ENCODE measurements at regions not wholly inside any gene's neighbourhood (a gene's known extent, or its start where the extent isn't known, plus 50 kb on each side); places are given as distances from the start of the nearest gene placed in this dataset.
"Not testable (repeated sequence)": the region's sequence is repeated elsewhere in the genome, so short reads cannot be mapped to it uniquely, and the experiment has no call there.

GRCh38 chr17:52606098-52606497 lies 447.6 kb upstream of the CA10 start:
- CTCF ChIA-PET, result no interaction called here
- POLR2A ChIA-PET, result no interaction called here
- H3K4me1 ChIP-seq (ENCODE audit: control extremely low read depth in 1 of 4, control insufficient read depth in 4 of 4, insufficient read depth in 4 of 4, low read length in 3 of 4), result no peaks in the 10 kb centered on the region
- no CpG with 5 or more reads among the region's 2 CpGs for WGBS (ENCODE audit: insufficient coverage)
- no peak for DNase-seq
- no peak overlapping the region for H3K4me3 ChIP-seq (ENCODE audit: control insufficient read depth in 1 of 7, extremely low read depth in 1 of 7, insufficient read depth in 4 of 7, low read depth in 2 of 7, low read length in 6 of 7)
- H3K27me3 ChIP-seq (replicated peaks in 2 of 5; ENCODE audit: control insufficient read depth in 4 of 5, insufficient read depth in 5 of 5, low read length in 4 of 5), result no peaks in the 10 kb centered on the region
- no peaks in the 10 kb centered on the region for H3K36me3 ChIP-seq (ENCODE audit: control insufficient read depth in 4 of 4, insufficient read depth in 4 of 4, low read length in 3 of 4)
- H3K9me3 ChIP-seq (ENCODE audit: control extremely low read depth in 1 of 5, control insufficient read depth in 4 of 5, insufficient read depth in 2 of 5, low read depth in 1 of 5, low read length in 4 of 5), result peaks cover 0 to 1% (median 0%) of the 10 kb centered on the region in 5 experiments
- no peak overlapping the region for H3K27ac ChIP-seq (ENCODE audit: insufficient read depth in 1 of 2, low read depth in 1 of 2, low read length in 2 of 2, poor library complexity in 1 of 2, severe bottlenecking in 2 of 2)

GRCh38 chr17:52604105-52604504 lies 445.6 kb upstream of the CA10 start:
- H3K36me3 ChIP-seq (ENCODE audit: control insufficient read depth in 4 of 4, insufficient read depth in 4 of 4, low read length in 3 of 4), result no peaks in the 10 kb centered on the region
- H3K27me3 ChIP-seq (replicated peaks in 2 of 5; ENCODE audit: control insufficient read depth in 4 of 5, insufficient read depth in 5 of 5, low read length in 4 of 5), result no peaks in the 10 kb centered on the region
- POLR2A ChIA-PET, result no interaction called here
- no peak overlapping the region for H3K27ac ChIP-seq (ENCODE audit: insufficient read depth in 1 of 2, low read depth in 1 of 2, low read length in 2 of 2, poor library complexity in 1 of 2, severe bottlenecking in 2 of 2)
- H3K4me1 ChIP-seq (ENCODE audit: control extremely low read depth in 1 of 4, control insufficient read depth in 4 of 4, insufficient read depth in 4 of 4, low read length in 3 of 4), result no peaks in the 10 kb centered on the region
- no peak overlapping the region for H3K4me3 ChIP-seq (ENCODE audit: control insufficient read depth in 1 of 7, extremely low read depth in 1 of 7, insufficient read depth in 4 of 7, low read depth in 2 of 7, low read length in 6 of 7)
- 83% methylated on average over 1 of the region's 2 CpGs for WGBS (ENCODE audit: insufficient coverage)
- CTCF ChIA-PET, result no interaction called here
- no peak for DNase-seq
- peaks cover 0 to 1% (median 0%) of the 10 kb centered on the region in 5 experiments for H3K9me3 ChIP-seq (ENCODE audit: control extremely low read depth in 1 of 5, control insufficient read depth in 4 of 5, insufficient read depth in 2 of 5, low read depth in 1 of 5, low read length in 4 of 5)

GRCh38 chr17:52597452-52598215 lies 439.1 kb upstream of the CA10 start:
- 91% methylated on average over 9 of the region's 11 CpGs for WGBS (ENCODE audit: insufficient coverage)
- DNase-seq; H3K9me3 ChIP-seq (ENCODE audit: control extremely low read depth in 1 of 5, control insufficient read depth in 4 of 5, insufficient read depth in 2 of 5, low read depth in 1 of 5, low read length in 4 of 5); POLR2A ChIA-PET; H3K36me3 ChIP-seq (ENCODE audit: control insufficient read depth in 4 of 4, insufficient read depth in 4 of 4, low read length in 3 of 4); CTCF ChIA-PET; H3K27ac ChIP-seq (ENCODE audit: insufficient read depth in 1 of 2, low read depth in 1 of 2, low read length in 2 of 2, poor library complexity in 1 of 2, severe bottlenecking in 2 of 2); H3K4me3 ChIP-seq (ENCODE audit: control insufficient read depth in 1 of 7, extremely low read depth in 1 of 7, insufficient read depth in 4 of 7, low read depth in 2 of 7, low read length in 6 of 7); H3K4me1 ChIP-seq (ENCODE audit: control extremely low read depth in 1 of 4, control insufficient read depth in 4 of 4, insufficient read depth in 4 of 4, low read length in 3 of 4); H3K27me3 ChIP-seq (replicated peaks in 2 of 5; ENCODE audit: control insufficient read depth in 4 of 5, insufficient read depth in 5 of 5, low read length in 4 of 5): not testable (repeated sequence)

GRCh38 chr17:52594516-52594915 lies 436.0 kb upstream of the CA10 start:
- no peak for DNase-seq
- ChIA-PET CTCF (no interaction called here), POLR2A (no interaction called here)
- Histone ChIP-seq H3K27ac (ENCODE audit: insufficient read depth in 1 of 2, low read depth in 1 of 2, low read length in 2 of 2, poor library complexity in 1 of 2, severe bottlenecking in 2 of 2) (no peak overlapping the region), H3K27me3 (replicated peaks in 2 of 5; ENCODE audit: control insufficient read depth in 4 of 5, insufficient read depth in 5 of 5, low read length in 4 of 5) (no peaks in the 10 kb centered on the region), H3K4me1 (ENCODE audit: control extremely low read depth in 1 of 4, control insufficient read depth in 4 of 4, insufficient read depth in 4 of 4, low read length in 3 of 4) (no peaks in the 10 kb centered on the region), H3K36me3 (ENCODE audit: control insufficient read depth in 4 of 4, insufficient read depth in 4 of 4, low read length in 3 of 4) (no peaks in the 10 kb centered on the region), H3K9me3 (ENCODE audit: control extremely low read depth in 1 of 5, control insufficient read depth in 4 of 5, insufficient read depth in 2 of 5, low read depth in 1 of 5, low read length in 4 of 5) (peaks cover 0 to 6% (median 0%) of the 10 kb centered on the region in 5 experiments), H3K4me3 (ENCODE audit: control insufficient read depth in 1 of 7, extremely low read depth in 1 of 7, insufficient read depth in 4 of 7, low read depth in 2 of 7, low read length in 6 of 7) (no peak overlapping the region)
- WGBS (ENCODE audit: insufficient coverage), result 100% methylated on average over 2 of the region's 2 CpGs

GRCh38 chr17:52546990-52547389 lies 388.5 kb upstream of the CA10 start:
- peaks cover 0 to 3% (median 0%) of the 10 kb centered on the region in 5 experiments for H3K9me3 ChIP-seq (ENCODE audit: control extremely low read depth in 1 of 5, control insufficient read depth in 4 of 5, insufficient read depth in 2 of 5, low read depth in 1 of 5, low read length in 4 of 5)
- H3K36me3 ChIP-seq (ENCODE audit: control insufficient read depth in 4 of 4, insufficient read depth in 4 of 4, low read length in 3 of 4), result no peaks in the 10 kb centered on the region
- WGBS (ENCODE audit: insufficient coverage), result 100% methylated on average over 1 of the region's 1 CpG
- DNase-seq, result no peak
- ChIA-PET POLR2A (no interaction called here), CTCF (no interaction called here)
- no peaks in the 10 kb centered on the region for H3K27me3 ChIP-seq (replicated peaks in 2 of 5; ENCODE audit: control insufficient read depth in 4 of 5, insufficient read depth in 5 of 5, low read length in 4 of 5)
- H3K27ac ChIP-seq (ENCODE audit: insufficient read depth in 1 of 2, low read depth in 1 of 2, low read length in 2 of 2, poor library complexity in 1 of 2, severe bottlenecking in 2 of 2), result no peak overlapping the region
- no peak overlapping the region for H3K4me3 ChIP-seq (ENCODE audit: control insufficient read depth in 1 of 7, extremely low read depth in 1 of 7, insufficient read depth in 4 of 7, low read depth in 2 of 7, low read length in 6 of 7)
- no peaks in the 10 kb centered on the region for H3K4me1 ChIP-seq (ENCODE audit: control extremely low read depth in 1 of 4, control insufficient read depth in 4 of 4, insufficient read depth in 4 of 4, low read length in 3 of 4)

GRCh38 chr17:52546493-52546892 lies 388.0 kb upstream of the CA10 start:
- Histone ChIP-seq H3K27ac (ENCODE audit: insufficient read depth in 1 of 2, low read depth in 1 of 2, low read length in 2 of 2, poor library complexity in 1 of 2, severe bottlenecking in 2 of 2) (no peak overlapping the region), H3K4me1 (ENCODE audit: control extremely low read depth in 1 of 4, control insufficient read depth in 4 of 4, insufficient read depth in 4 of 4, low read length in 3 of 4) (no peaks in the 10 kb centered on the region), H3K9me3 (ENCODE audit: control extremely low read depth in 1 of 5, control insufficient read depth in 4 of 5, insufficient read depth in 2 of 5, low read depth in 1 of 5, low read length in 4 of 5) (peaks cover 0 to 3% (median 0%) of the 10 kb centered on the region in 5 experiments), H3K36me3 (ENCODE audit: control insufficient read depth in 4 of 4, insufficient read depth in 4 of 4, low read length in 3 of 4) (no peaks in the 10 kb centered on the region), H3K27me3 (replicated peaks in 2 of 5; ENCODE audit: control insufficient read depth in 4 of 5, insufficient read depth in 5 of 5, low read length in 4 of 5) (no peaks in the 10 kb centered on the region), H3K4me3 (ENCODE audit: control insufficient read depth in 1 of 7, extremely low read depth in 1 of 7, insufficient read depth in 4 of 7, low read depth in 2 of 7, low read length in 6 of 7) (no peak overlapping the region)
- no peak for DNase-seq
- ChIA-PET CTCF (no interaction called here), POLR2A (no interaction called here)
- WGBS (ENCODE audit: insufficient coverage), result 52% methylated on average over 2 of the region's 3 CpGs

- CTCF ChIA-PET, result no interaction called here
- WGBS (ENCODE audit: insufficient coverage), result 100% methylated on average over 1 of the region's 1 CpG
- H3K9me3 ChIP-seq (ENCODE audit: control extremely low read depth in 1 of 5, control insufficient read depth in 4 of 5, insufficient read depth in 2 of 5, low read depth in 1 of 5, low read length in 4 of 5), result no peaks in the 10 kb centered on the region
- POLR2A ChIA-PET, result no interaction called here
- no peaks in the 10 kb centered on the region for H3K36me3 ChIP-seq (ENCODE audit: control insufficient read depth in 4 of 4, insufficient read depth in 4 of 4, low read length in 3 of 4)
- H3K27ac ChIP-seq (ENCODE audit: insufficient read depth in 1 of 2, low read depth in 1 of 2, low read length in 2 of 2, poor library complexity in 1 of 2, severe bottlenecking in 2 of 2), result no peak overlapping the region
- DNase-seq, result no peak
- no peaks in the 10 kb centered on the region for H3K4me1 ChIP-seq (ENCODE audit: control extremely low read depth in 1 of 4, control insufficient read depth in 4 of 4, insufficient read depth in 4 of 4, low read length in 3 of 4)
- H3K27me3 ChIP-seq (replicated peaks in 2 of 5; ENCODE audit: control insufficient read depth in 4 of 5, insufficient read depth in 5 of 5, low read length in 4 of 5), result no peaks in the 10 kb centered on the region
- no peak overlapping the region for H3K4me3 ChIP-seq (ENCODE audit: control insufficient read depth in 1 of 7, extremely low read depth in 1 of 7, insufficient read depth in 4 of 7, low read depth in 2 of 7, low read length in 6 of 7)
Measured at GRCh38 chr17:52537421-52537820, 378.9 kb upstream of the CA10 start.
